Panc1 (cell line): ENCODE measurements at regions not wholly inside any gene's neighbourhood (a gene's known extent, or its start where the extent isn't known, plus 50 kb on each side); places are given as distances from the start of the nearest gene placed in this dataset.

Experiments used
- TF ChIP-seq, protein P1 (sequence below): fragments of 450-650 bp; IDR thresholded peaks from 2 replicates; pipeline ENCODE4 v1.5.1; 2017; ENCODE audit warnings: mild to moderate bottlenecking
- TF ChIP-seq, protein P2 (sequence below), 2 experiments: IDR thresholded peaks; 2 replicates each; pipeline ENCODE4 v1.6.1; 2011 to 2012; ENCODE audit warnings: low read depth in 2 of 2, control low read depth in 1 of 2, low read length in 1 of 2, mild to moderate bottlenecking in 1 of 2, moderate library complexity in 1 of 2; ENCODE audit not compliant: insufficient read depth in 1 of 2

DNA sequence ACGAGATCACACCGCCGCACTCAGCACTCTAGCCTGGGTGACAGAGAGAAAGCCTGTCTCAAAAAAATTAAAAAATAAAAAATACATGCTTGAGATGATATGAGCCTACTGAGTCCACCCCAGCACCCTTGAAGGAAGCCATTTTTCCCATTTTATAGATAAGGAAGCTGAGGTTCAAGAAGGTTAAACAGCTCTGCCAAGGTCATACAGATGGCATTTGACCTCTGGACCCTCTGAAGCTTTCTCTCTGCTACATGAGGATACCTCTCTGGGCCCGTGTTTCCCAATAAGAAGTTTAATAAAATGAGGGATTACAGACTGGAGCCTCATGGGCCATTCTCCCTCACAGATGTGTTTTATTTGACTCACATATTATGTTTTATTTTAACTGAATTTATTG lies 53.9 kb upstream of the PNMA1 start:
- TF ChIP-seq, protein P1, sequence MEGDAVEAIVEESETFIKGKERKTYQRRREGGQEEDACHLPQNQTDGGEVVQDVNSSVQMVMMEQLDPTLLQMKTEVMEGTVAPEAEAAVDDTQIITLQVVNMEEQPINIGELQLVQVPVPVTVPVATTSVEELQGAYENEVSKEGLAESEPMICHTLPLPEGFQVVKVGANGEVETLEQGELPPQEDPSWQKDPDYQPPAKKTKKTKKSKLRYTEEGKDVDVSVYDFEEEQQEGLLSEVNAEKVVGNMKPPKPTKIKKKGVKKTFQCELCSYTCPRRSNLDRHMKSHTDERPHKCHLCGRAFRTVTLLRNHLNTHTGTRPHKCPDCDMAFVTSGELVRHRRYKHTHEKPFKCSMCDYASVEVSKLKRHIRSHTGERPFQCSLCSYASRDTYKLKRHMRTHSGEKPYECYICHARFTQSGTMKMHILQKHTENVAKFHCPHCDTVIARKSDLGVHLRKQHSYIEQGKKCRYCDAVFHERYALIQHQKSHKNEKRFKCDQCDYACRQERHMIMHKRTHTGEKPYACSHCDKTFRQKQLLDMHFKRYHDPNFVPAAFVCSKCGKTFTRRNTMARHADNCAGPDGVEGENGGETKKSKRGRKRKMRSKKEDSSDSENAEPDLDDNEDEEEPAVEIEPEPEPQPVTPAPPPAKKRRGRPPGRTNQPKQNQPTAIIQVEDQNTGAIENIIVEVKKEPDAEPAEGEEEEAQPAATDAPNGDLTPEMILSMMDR, result no peak
- TF ChIP-seq, protein P2, sequence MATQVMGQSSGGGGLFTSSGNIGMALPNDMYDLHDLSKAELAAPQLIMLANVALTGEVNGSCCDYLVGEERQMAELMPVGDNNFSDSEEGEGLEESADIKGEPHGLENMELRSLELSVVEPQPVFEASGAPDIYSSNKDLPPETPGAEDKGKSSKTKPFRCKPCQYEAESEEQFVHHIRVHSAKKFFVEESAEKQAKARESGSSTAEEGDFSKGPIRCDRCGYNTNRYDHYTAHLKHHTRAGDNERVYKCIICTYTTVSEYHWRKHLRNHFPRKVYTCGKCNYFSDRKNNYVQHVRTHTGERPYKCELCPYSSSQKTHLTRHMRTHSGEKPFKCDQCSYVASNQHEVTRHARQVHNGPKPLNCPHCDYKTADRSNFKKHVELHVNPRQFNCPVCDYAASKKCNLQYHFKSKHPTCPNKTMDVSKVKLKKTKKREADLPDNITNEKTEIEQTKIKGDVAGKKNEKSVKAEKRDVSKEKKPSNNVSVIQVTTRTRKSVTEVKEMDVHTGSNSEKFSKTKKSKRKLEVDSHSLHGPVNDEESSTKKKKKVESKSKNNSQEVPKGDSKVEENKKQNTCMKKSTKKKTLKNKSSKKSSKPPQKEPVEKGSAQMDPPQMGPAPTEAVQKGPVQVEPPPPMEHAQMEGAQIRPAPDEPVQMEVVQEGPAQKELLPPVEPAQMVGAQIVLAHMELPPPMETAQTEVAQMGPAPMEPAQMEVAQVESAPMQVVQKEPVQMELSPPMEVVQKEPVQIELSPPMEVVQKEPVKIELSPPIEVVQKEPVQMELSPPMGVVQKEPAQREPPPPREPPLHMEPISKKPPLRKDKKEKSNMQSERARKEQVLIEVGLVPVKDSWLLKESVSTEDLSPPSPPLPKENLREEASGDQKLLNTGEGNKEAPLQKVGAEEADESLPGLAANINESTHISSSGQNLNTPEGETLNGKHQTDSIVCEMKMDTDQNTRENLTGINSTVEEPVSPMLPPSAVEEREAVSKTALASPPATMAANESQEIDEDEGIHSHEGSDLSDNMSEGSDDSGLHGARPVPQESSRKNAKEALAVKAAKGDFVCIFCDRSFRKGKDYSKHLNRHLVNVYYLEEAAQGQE (IDR thresholded peaks at IDR 0.05; ENCODE audit: insufficient read depth in 1 of 2, low read depth in 2 of 2, low read length in 1 of 2), result no peak
